ENCODE measurements at regions not wholly inside any gene's neighbourhood (a gene's known extent, or its start where the extent isn't known, plus 50 kb on each side); places are given as distances from the start of the nearest gene placed in this dataset.

DNA sequence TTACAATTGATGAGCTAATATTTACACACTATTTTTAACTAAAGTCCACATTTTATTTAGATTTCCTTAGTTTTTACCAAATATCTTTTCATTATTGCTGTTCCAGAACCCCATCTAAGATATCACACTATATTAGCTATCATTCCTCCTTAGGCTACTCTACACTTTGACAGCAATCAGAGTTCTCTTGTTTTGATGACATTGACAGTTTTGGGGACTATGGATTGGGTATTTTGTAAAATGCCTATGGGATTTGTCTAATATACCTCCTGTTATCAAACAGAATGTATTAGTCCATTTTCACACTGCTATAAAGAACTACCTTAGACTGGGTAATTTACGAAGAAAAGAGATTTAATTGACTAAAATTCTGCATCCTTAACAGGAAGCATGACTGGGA lies 489.1 kb downstream of the FOXG1 start:
- TF ChIP-seq, protein P1, sequence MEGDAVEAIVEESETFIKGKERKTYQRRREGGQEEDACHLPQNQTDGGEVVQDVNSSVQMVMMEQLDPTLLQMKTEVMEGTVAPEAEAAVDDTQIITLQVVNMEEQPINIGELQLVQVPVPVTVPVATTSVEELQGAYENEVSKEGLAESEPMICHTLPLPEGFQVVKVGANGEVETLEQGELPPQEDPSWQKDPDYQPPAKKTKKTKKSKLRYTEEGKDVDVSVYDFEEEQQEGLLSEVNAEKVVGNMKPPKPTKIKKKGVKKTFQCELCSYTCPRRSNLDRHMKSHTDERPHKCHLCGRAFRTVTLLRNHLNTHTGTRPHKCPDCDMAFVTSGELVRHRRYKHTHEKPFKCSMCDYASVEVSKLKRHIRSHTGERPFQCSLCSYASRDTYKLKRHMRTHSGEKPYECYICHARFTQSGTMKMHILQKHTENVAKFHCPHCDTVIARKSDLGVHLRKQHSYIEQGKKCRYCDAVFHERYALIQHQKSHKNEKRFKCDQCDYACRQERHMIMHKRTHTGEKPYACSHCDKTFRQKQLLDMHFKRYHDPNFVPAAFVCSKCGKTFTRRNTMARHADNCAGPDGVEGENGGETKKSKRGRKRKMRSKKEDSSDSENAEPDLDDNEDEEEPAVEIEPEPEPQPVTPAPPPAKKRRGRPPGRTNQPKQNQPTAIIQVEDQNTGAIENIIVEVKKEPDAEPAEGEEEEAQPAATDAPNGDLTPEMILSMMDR (IDR thresholded peaks at IDR 0.05), result no peak
- no peak for TF ChIP-seq EZH2 (IDR thresholded peaks at IDR 0.05; ENCODE audit: borderline replicate concordance, insufficient read depth, low read depth, low read length, poor library complexity, severe bottlenecking)

Data from B cell (primary cell).